ENCODE measurements at regions not wholly inside any gene's neighbourhood (a gene's known extent, or its start where the extent isn't known, plus 50 kb on each side); places are given as distances from the start of the nearest gene placed in this dataset.

- Histone ChIP-seq H3K9me3 (no peaks in the 10 kb centered on the region), H3K27me3 (no peaks in the 10 kb centered on the region), H3K4me1 (no peaks in the 10 kb centered on the region), H3K27ac (no peak overlapping the region), H3K36me3 (no peaks in the 10 kb centered on the region), H3K4me3 (no peak overlapping the region)
- intact Hi-C loops (cut with DNase I; ENCODE audit: low total_unique reads) (loop anchor here (2.0 kb wide), 2 partner anchors 38 to 158 kb away; no protein-coding TSS in a partner anchor), in situ Hi-C loops (cut with MboI; ENCODE audit: low sequenced_read_pairs in 4 of 4) (loop anchor here in 1 of 4 donors (10.0 kb wide), 1 partner anchor 152 kb away; no protein-coding TSS in a partner anchor)
- TF ChIP-seq CTCF (IDR thresholded peaks at IDR 0.05 in 4 of 5, conservative IDR thresholded peaks at IDR 0.05 in 1 of 5) (no peak), POLR2A (IDR thresholded peaks at IDR 0.05) (no peak)
- DNase-seq: no peak
- no peak for ATAC-seq
Observed at GRCh38 chr3:107272885-107273284, 104.4 kb upstream of the CCDC54 start.

GRCh38 chr3:107273771-107274170 is 103.5 kb upstream of the CCDC54 start:
- no peak for ATAC-seq
- Histone ChIP-seq H3K27ac (no peak overlapping the region), H3K4me1 (no peaks in the 10 kb centered on the region), H3K27me3 (no peaks in the 10 kb centered on the region), H3K4me3 (no peak overlapping the region), H3K9me3 (no peaks in the 10 kb centered on the region), H3K36me3 (no peaks in the 10 kb centered on the region)
- no peak for TF ChIP-seq POLR2A (IDR thresholded peaks at IDR 0.05)
- no peak for TF ChIP-seq CTCF (IDR thresholded peaks at IDR 0.05 in 4 of 5, conservative IDR thresholded peaks at IDR 0.05 in 1 of 5)
- DNase-seq: no peak
- in situ Hi-C loops (cut with MboI; ENCODE audit: low sequenced_read_pairs in 4 of 4) (loop anchor here in 1 of 4 donors (10.0 kb wide), 1 partner anchor 151 kb away; no protein-coding TSS in a partner anchor), intact Hi-C loops (cut with DNase I; ENCODE audit: low total_unique reads) (loop anchor here (2.0 kb wide), 2 partner anchors 39 to 157 kb away; no protein-coding TSS in a partner anchor)

- H3K27me3 ChIP-seq: no peaks in the 10 kb centered on the region
- no peak for DNase-seq
- in situ Hi-C loops (cut with MboI; ENCODE audit: low sequenced_read_pairs in 4 of 4) (loop anchor here in 1 of 4 donors (10.0 kb wide), 1 partner anchor 149 kb away; no protein-coding TSS in a partner anchor), intact Hi-C loops (cut with DNase I; ENCODE audit: low total_unique reads) (no loop called here)
- no peaks in the 10 kb centered on the region for H3K36me3 ChIP-seq
- no peak overlapping the region for H3K4me3 ChIP-seq
- H3K9me3 ChIP-seq: no peaks in the 10 kb centered on the region
- no peaks in the 10 kb centered on the region for H3K4me1 ChIP-seq
- no peak for ATAC-seq
- TF ChIP-seq CTCF (IDR thresholded peaks at IDR 0.05 in 4 of 5, conservative IDR thresholded peaks at IDR 0.05 in 1 of 5) (no peak), POLR2A (IDR thresholded peaks at IDR 0.05) (no peak)
- H3K27ac ChIP-seq: no peak overlapping the region
Observed at GRCh38 chr3:107275511-107275910, 101.7 kb upstream of the CCDC54 start.

GRCh38 chr3:107283948-107284347 is 93.3 kb upstream of the CCDC54 start:
- Histone ChIP-seq H3K9me3 (no peaks in the 10 kb centered on the region), H3K4me1 (no peaks in the 10 kb centered on the region), H3K36me3 (no peaks in the 10 kb centered on the region), H3K27ac (no peak overlapping the region), H3K4me3 (no peak overlapping the region), H3K27me3 (no peaks in the 10 kb centered on the region)
- TF ChIP-seq CTCF (IDR thresholded peaks at IDR 0.05 in 4 of 5, conservative IDR thresholded peaks at IDR 0.05 in 1 of 5) (no peak), POLR2A (IDR thresholded peaks at IDR 0.05) (no peak)
- ATAC-seq (no peak), DNase-seq (no peak)
- intact Hi-C loops (cut with DNase I; ENCODE audit: low total_unique reads): no loop called here
- in situ Hi-C loops (cut with MboI; ENCODE audit: low sequenced_read_pairs in 4 of 4): no loop called here

GRCh38 chr3:107284612-107285011 is 92.6 kb upstream of the CCDC54 start:
- DNase-seq (no peak), ATAC-seq (no peak)
- H3K9me3 ChIP-seq: no peaks in the 10 kb centered on the region
- no peak overlapping the region for H3K4me3 ChIP-seq
- H3K27me3 ChIP-seq: no peaks in the 10 kb centered on the region
- in situ Hi-C loops (cut with MboI; ENCODE audit: low sequenced_read_pairs in 4 of 4) (no loop called here), intact Hi-C loops (cut with DNase I; ENCODE audit: low total_unique reads) (no loop called here)
- TF ChIP-seq POLR2A (IDR thresholded peaks at IDR 0.05) (no peak), CTCF (IDR thresholded peaks at IDR 0.05 in 4 of 5, conservative IDR thresholded peaks at IDR 0.05 in 1 of 5) (no peak)
- H3K36me3 ChIP-seq: no peaks in the 10 kb centered on the region
- no peak overlapping the region for H3K27ac ChIP-seq
- H3K4me1 ChIP-seq: no peaks in the 10 kb centered on the region
